ENCODE measurements at regions not wholly inside any gene's neighbourhood (a gene's known extent, or its start where the extent isn't known, plus 50 kb on each side); places are given as distances from the start of the nearest gene placed in this dataset.

- TF ChIP-seq CTCF (conservative IDR thresholded peaks at IDR 0.05; ENCODE audit: low read depth in 2 of 2) (no peak), NANOG (IDR thresholded peaks at IDR 0.05; ENCODE audit: borderline replicate concordance) (no peak), EZH2phosphoT487 (IDR thresholded peaks at IDR 0.05; ENCODE audit: unreplicated experiment) (no peak), ZNF331 (CRISPR knock-in tag; IDR thresholded peaks at IDR 0.05; ENCODE audit: low read depth) (no peak), EZH2 (IDR thresholded peaks at IDR 0.05; ENCODE audit: low read depth, unreplicated experiment) (no peak), CREB1 (CRISPR knock-in tag; IDR thresholded peaks at IDR 0.05; ENCODE audit: low read depth) (no peak), REST (IDR thresholded peaks at IDR 0.05; ENCODE audit: unreplicated experiment) (no peak), POLR2AphosphoS5 (IDR thresholded peaks at IDR 0.05; ENCODE audit: low read depth) (no peak), JUNB (IDR thresholded peaks at IDR 0.05; ENCODE audit: unreplicated experiment) (no peak)
Measured at GRCh38 chr5:18032744-18033143, 398.5 kb downstream of the TAF11L14 start.
